Nephron (organoid): ENCODE measurements at regions not wholly inside any gene's neighbourhood (a gene's known extent, or its start where the extent isn't known, plus 50 kb on each side); places are given as distances from the start of the nearest gene placed in this dataset.
"Not testable (repeated sequence)": the region's sequence is repeated elsewhere in the genome, so short reads cannot be mapped to it uniquely, and the experiment has no call there.

Experiments
- H3K27ac Mint-ChIP-seq, 3 experiments: 2 replicates each; pipeline ENCODE4 v1.8.0; 2020; ENCODE audit warnings: mixed read lengths in 3 of 3, mild to moderate bottlenecking in 2 of 3, moderate library complexity in 1 of 3
- H3K27me3 Mint-ChIP-seq: 2 replicates; pipeline ENCODE4 v1.8.0; 2021; ENCODE audit warnings: low read depth, mild to moderate bottlenecking, moderate library complexity, mixed read lengths
- H3K36me3 Mint-ChIP-seq: 2 replicates; pipeline ENCODE4 v1.8.0; 2020; ENCODE audit warnings: low read depth, mixed read lengths
- H3K4me1 Mint-ChIP-seq: 2 replicates; pipeline ENCODE4 v1.8.0; 2020; ENCODE audit warnings: mixed read lengths
- H3K4me3 Mint-ChIP-seq, 3 experiments: 2 replicates each; pipeline ENCODE4 v1.8.0; 2020; ENCODE audit warnings: mild to moderate bottlenecking in 3 of 3, mixed read lengths in 3 of 3, moderate library complexity in 2 of 3
- H3K9me3 Mint-ChIP-seq: 2 replicates; pipeline ENCODE4 v1.8.0; 2020; ENCODE audit warnings: mixed read lengths
- TF ChIP-seq, protein P1 (sequence below), 3 experiments: fragments of 200-600 bp; sonication (generic); IDR thresholded peaks; one replicate each; pipeline ENCODE4 v1.5.0; 2021; ENCODE audit warnings: antibody characterized with exemption in 3 of 3; ENCODE audit not compliant: unreplicated experiment in 3 of 3

DNA sequence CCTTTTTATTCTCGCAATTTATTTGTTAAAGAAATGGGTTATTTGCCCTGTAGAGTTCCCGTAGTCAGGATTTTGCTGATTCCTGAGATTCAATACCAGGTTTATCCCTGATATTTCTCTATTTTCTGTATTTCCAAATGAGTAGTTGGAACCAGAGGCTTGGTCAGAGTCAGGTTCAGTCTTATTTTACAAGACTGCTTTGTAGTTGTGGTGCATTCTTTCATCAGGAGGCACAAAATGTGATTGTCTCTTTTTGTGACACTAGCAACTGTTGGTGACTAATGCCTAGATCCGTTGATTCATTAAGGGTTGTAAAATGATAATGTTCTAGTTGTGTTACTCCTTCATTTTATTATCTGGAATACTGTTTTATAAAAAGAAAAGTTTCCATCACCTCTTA, 95.5 kb upstream of the TPTE start:
- no peaks in the 10 kb centered on the region for H3K9me3 Mint-ChIP-seq
- no peaks in the 10 kb centered on the region for H3K4me1 Mint-ChIP-seq
- TF ChIP-seq, protein P1, sequence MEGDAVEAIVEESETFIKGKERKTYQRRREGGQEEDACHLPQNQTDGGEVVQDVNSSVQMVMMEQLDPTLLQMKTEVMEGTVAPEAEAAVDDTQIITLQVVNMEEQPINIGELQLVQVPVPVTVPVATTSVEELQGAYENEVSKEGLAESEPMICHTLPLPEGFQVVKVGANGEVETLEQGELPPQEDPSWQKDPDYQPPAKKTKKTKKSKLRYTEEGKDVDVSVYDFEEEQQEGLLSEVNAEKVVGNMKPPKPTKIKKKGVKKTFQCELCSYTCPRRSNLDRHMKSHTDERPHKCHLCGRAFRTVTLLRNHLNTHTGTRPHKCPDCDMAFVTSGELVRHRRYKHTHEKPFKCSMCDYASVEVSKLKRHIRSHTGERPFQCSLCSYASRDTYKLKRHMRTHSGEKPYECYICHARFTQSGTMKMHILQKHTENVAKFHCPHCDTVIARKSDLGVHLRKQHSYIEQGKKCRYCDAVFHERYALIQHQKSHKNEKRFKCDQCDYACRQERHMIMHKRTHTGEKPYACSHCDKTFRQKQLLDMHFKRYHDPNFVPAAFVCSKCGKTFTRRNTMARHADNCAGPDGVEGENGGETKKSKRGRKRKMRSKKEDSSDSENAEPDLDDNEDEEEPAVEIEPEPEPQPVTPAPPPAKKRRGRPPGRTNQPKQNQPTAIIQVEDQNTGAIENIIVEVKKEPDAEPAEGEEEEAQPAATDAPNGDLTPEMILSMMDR (IDR thresholded peaks at IDR 0.05; ENCODE audit: unreplicated experiment in 3 of 3): no peak
- H3K4me3 Mint-ChIP-seq: no peak overlapping the region
- H3K36me3 Mint-ChIP-seq: no peaks in the 10 kb centered on the region
- H3K27ac Mint-ChIP-seq: no peak overlapping the region
- H3K27me3 Mint-ChIP-seq: no peaks in the 10 kb centered on the region

DNA sequence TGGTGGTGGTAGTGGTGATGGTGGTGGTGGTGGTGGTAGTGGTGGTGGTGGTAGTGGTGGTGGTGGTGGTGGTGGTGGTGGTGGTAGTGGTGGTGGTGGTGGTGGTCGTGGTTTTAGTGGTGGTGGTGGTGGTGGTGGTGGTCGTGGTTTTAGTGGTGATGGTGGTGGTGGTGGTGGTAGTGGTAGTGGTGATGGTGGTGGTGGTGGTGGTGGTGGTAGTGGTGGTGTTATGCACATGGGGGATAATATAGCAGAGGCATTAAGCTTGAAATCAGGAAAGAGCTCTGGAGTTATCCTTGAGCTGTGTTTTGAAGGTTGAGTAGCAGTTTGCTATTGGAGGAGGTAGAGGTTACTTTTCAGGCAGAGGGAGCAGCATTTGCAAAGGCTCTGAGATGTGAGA, 94.6 kb upstream of the TPTE start:
- H3K27ac Mint-ChIP-seq, H3K36me3 Mint-ChIP-seq, H3K27me3 Mint-ChIP-seq, H3K4me3 Mint-ChIP-seq, H3K9me3 Mint-ChIP-seq, H3K4me1 Mint-ChIP-seq: not testable (repeated sequence)

DNA sequence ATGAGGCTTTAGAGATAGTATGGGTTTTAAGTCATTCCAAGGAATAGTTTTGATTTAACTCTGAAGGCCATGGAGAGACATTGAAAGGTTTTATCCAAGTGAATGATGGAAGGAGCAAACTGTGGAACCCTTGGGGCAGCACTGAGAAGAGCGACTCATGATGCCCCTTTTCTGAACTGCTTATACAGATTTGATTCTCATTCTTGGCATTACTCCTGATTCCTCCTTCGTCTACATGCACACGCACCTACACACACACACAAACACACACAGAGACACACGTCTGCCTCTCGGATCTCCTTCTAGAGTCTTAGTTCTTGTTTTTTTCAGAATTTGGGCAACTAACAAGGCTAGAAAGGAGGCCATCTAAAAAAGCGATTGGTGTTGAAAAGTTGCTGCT, 94.1 kb upstream of the TPTE start:
- not testable (repeated sequence) for H3K4me3 Mint-ChIP-seq, H3K27ac Mint-ChIP-seq, H3K9me3 Mint-ChIP-seq, H3K27me3 Mint-ChIP-seq, H3K36me3 Mint-ChIP-seq, H3K4me1 Mint-ChIP-seq

DNA sequence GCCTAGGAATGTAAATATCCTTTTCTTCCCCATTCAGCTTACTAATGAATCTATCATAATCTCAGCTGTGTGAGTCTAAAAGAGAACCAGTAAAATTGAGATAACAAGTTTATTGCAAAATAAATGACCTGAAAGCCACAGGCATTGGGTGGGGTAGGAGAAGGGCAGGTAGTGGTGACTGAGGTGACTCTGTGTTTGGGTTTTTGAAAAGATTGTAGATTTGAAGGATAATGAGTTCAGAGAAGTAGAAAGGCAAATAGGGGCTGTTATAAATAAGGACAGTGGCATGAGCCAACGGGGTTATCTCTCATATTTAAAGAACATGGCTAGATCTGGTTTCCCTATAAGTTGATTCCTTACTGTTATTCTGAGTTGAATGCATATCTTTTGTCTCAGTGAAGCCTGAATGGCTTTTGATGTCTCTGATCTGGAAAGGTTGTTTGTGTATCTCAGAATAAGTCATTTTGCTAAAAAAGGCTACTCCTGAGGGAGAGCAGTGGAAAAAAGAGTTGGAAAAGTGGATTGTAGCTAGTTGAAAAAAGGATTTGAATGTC, 92.3 kb upstream of the TPTE start:
- H3K4me1 Mint-ChIP-seq, H3K9me3 Mint-ChIP-seq, H3K27me3 Mint-ChIP-seq, H3K36me3 Mint-ChIP-seq, H3K4me3 Mint-ChIP-seq, H3K27ac Mint-ChIP-seq: not testable (repeated sequence)

DNA sequence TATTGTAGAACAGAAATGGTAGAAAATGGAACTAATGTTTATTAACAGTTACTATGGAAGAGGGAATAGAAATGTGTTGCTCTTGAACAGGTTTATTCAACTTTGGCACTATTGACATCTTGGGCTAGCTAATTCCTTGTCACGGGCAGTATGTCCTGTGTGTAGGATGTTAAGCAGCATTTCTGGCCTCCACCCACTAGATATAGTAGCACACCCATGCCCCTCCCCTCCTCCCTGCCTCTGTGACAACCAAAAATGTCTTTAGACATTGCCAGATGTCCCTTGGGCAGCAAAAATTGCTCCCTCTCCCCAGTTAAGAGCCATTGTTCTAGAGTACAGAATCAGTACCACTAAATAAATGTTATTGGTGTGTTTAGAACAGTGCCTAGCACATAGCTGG, 91.4 kb upstream of the TPTE start:
- Mint-ChIP-seq H3K36me3 (no peaks in the 10 kb centered on the region), H3K27ac (no peak overlapping the region), H3K27me3 (no peaks in the 10 kb centered on the region), H3K4me1 (no peaks in the 10 kb centered on the region), H3K9me3 (peaks cover 7% of the 10 kb centered on the region), H3K4me3 (no peak overlapping the region)
- TF ChIP-seq, protein P1 (IDR thresholded peaks at IDR 0.05; ENCODE audit: unreplicated experiment in 3 of 3): no peak

DNA sequence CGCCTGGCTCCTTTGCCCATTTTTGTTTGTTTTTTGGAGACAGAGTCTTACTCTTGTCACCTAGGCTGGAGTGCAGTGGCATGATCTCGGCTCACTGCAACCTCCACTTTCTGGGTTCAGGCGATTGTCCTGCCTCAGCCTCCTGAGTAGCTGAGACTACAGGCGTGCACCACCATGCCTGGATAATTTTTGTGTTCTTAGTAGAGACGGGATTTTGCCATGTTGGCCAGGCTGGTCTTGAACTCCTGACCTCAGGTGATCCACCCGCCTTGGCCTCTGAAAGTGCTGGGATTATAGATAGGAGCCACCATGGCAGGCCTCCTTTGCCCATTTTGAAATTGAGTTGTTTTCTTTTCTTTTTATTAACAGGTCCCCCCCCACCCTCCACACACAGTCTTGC, 89.4 kb upstream of the TPTE start:
- not testable (repeated sequence) for H3K36me3 Mint-ChIP-seq, H3K9me3 Mint-ChIP-seq, H3K4me3 Mint-ChIP-seq, H3K27me3 Mint-ChIP-seq, H3K27ac Mint-ChIP-seq, H3K4me1 Mint-ChIP-seq

DNA sequence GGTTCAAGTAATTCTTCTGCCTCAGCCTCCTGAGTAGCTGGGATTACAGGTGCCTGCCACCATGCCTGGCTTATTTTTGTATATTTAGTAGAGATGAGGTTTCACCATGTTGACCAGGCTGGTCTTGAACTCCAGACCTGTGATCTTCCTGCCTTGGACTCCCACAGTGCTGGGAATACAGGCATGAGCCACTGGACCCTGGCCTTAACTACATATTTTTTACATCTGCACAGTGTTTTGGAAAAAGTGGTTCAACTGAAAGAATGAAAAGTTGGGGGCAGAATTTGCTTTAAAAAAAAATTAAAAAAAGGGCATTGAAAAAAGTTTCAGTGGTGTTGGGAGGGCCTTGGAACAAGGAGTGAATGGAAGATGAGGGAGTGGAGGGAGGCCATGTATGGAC, 88.9 kb upstream of the TPTE start:
- H3K4me1 Mint-ChIP-seq, H3K9me3 Mint-ChIP-seq, H3K27ac Mint-ChIP-seq, H3K36me3 Mint-ChIP-seq, H3K4me3 Mint-ChIP-seq, H3K27me3 Mint-ChIP-seq: not testable (repeated sequence)

DNA sequence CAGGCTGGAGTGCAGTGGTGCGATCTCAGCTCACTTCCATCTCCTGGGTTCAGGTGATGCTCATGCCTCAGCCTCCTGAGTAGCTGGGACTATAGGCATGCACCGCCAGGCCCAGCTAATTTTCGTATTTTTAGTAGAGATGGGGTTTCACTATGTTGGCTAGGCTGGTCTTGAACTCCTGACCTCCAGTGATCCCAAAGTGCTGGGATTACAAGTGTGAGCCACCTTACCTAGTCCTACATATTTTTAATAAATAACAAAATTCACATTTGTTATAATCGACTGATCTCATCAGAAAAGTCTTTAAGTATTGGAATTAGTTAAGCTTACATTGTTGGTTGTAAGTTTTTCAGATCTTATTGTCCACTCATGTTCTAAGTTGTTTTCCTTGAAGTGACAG, 83.4 kb upstream of the TPTE start:
- H3K4me1 Mint-ChIP-seq, H3K27ac Mint-ChIP-seq, H3K36me3 Mint-ChIP-seq, H3K27me3 Mint-ChIP-seq, H3K4me3 Mint-ChIP-seq: not testable (repeated sequence)
- H3K9me3 Mint-ChIP-seq: peaks cover 11% of the 10 kb centered on the region

DNA sequence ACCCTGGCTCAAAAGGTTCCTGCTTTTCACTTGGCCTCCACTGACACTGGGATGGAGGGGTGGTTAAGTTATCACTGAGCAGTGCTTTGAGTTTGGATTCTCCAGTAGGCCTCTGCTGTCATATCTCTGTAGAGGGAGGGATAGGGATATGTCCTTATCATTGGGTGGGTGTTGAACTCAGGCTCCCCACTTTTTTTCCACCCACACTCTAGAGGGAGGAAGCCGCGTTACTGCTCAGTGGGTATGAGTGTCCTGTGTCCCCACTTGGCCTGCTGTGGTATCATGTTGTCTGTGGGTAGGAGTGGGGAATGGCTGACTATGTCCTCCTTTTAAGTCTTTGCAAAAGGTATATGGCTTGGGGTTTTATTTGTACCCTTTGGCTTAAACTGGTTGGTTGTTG, 80.7 kb upstream of the TPTE start:
- not testable (repeated sequence) for H3K4me3 Mint-ChIP-seq, H3K4me1 Mint-ChIP-seq, H3K36me3 Mint-ChIP-seq, H3K27ac Mint-ChIP-seq, H3K27me3 Mint-ChIP-seq
- H3K9me3 Mint-ChIP-seq: peaks cover 16% of the 10 kb centered on the region

DNA sequence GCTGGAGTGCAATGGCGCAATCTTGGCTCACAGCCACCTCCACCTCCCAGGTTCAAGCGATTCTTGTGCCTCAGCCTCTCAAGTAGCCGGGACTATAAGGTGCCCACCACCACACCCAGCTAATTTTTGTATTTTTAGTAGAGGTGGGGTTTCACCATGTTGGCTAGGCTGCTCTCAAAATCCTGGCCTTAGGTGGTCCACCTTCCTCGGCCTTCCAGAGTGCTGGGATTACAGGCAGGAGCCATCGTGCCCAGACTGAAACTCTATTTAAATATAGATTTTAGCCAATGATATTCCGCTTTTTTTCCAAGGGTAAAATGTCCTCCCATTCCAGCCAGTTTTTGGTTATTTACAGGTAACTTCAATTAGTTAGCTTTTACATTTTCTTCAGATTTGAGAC, 79.4 kb upstream of the TPTE start:
- not testable (repeated sequence) for H3K36me3 Mint-ChIP-seq, H3K27me3 Mint-ChIP-seq, H3K27ac Mint-ChIP-seq, H3K4me1 Mint-ChIP-seq, H3K4me3 Mint-ChIP-seq
- H3K9me3 Mint-ChIP-seq: peaks cover 22% of the 10 kb centered on the region

DNA sequence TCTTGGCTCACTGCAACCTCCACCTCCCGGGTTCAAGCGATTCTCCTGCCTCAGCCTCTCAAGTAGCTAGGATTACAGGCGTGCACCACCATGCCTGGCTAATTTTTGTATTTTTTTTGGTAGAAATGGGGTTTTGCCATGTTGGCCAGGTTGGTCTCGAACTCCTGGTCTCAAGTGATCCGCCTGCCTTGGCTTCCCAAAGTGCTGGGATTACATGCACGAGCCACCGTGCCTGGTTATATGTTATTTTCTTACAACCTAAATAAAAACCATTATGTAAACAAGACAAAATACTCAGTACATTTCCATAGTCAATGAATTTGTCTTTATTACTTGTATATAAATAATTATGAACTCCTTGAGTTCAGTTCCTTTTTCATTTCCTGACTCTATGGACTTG, 75.7 kb upstream of the TPTE start:
- not testable (repeated sequence) for H3K4me3 Mint-ChIP-seq, H3K27me3 Mint-ChIP-seq, H3K27ac Mint-ChIP-seq, H3K4me1 Mint-ChIP-seq, H3K36me3 Mint-ChIP-seq
- peaks cover 18% of the 10 kb centered on the region for H3K9me3 Mint-ChIP-seq

DNA sequence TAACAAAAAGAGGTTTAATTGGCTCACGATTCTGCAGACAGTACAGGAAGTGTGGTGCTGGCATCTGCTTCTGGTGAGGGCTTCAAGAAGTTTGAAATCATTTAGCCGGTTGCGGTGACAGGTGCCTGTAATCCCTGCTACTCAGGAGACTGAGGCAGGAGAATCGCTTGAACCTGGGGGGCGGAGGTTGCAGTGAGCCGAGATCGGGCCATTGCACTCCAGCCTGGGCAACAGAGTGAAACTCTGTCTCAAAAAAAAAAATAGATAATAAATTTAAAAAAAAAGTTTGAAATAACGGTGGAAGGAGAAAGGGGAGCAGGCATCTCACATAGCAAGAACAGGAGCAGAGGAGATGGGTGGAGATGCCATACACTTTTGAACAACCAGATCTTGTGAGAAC, 71.9 kb upstream of the TPTE start:
- not testable (repeated sequence) for H3K4me1 Mint-ChIP-seq, H3K36me3 Mint-ChIP-seq, H3K27ac Mint-ChIP-seq, H3K27me3 Mint-ChIP-seq, H3K4me3 Mint-ChIP-seq
- H3K9me3 Mint-ChIP-seq: peaks cover 30% of the 10 kb centered on the region

DNA sequence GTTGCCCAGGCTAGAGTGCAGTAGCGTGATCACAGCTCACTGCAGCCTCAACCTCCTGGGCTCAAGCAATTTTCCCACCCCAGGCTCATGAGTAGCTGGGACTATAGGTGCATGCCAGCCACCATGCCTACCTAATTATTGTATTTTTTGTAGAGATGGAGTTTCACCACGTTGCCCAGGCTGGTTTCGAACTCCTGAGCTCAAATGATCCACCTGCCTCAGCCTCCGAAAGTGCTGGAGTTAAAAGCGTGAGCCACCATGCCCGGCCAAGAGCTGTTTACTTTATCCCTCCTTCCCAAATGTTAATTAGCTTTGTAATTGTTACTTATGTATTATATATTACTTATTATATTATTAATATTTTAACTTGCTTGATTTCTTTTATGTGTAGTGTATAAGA, 70.1 kb upstream of the TPTE start:
- H3K27me3 Mint-ChIP-seq, H3K27ac Mint-ChIP-seq, H3K4me1 Mint-ChIP-seq, H3K36me3 Mint-ChIP-seq, H3K4me3 Mint-ChIP-seq: not testable (repeated sequence)
- H3K9me3 Mint-ChIP-seq: peaks cover 15% of the 10 kb centered on the region

DNA sequence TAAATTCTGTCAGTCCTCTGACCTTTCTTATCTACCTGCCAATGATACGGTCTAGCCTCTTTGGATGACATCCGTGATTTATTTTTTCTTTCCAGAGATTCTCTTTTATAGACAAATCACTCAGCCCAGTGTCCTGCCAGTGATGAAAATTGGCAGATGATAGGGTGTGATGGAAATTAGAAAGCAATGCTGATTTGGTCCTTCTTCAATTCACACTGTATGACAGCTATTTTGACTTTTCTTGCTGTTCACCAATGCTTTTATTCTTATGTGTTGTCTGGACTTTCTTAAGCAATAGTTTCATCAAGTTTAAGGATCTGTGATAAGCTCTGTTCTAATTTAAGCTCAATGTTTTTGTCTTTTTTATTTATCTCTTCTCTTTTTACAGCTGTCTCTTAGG, 63.6 kb upstream of the TPTE start:
- H3K27me3 Mint-ChIP-seq, H3K27ac Mint-ChIP-seq, H3K4me3 Mint-ChIP-seq, H3K4me1 Mint-ChIP-seq, H3K9me3 Mint-ChIP-seq, H3K36me3 Mint-ChIP-seq: not testable (repeated sequence)
